Uterus (tissue), 2 donors: ENCODE measurements at regions not wholly inside any gene's neighbourhood (a gene's known extent, or its start where the extent isn't known, plus 50 kb on each side); places are given as distances from the start of the nearest gene placed in this dataset.

Experiments used
- POLR2A ChIP-seq, 2 donors: fragments of 450-650 bp; IDR thresholded peaks; one replicate each; pipeline ENCODE4 v1.6.1; 2016; ENCODE audit warnings: antibody characterized with exemption in 2 of 2, mild to moderate bottlenecking in 1 of 2, moderate library complexity in 1 of 2
- TF ChIP-seq, protein P1 (sequence below), 4 experiments: fragments of 200-600 bp in 2 of 4; fragments of 450-650 bp in 2 of 4; sonication (generic) in 2 of 4; IDR thresholded peaks; one replicate each; pipeline ENCODE4 v1.5.1; 2016 to 2019; ENCODE audit warnings: antibody characterized with exemption in 4 of 4, mild to moderate bottlenecking in 2 of 4, moderate library complexity in 1 of 4

GRCh38 chr3:144098691-144099090 lies 127.1 kb downstream of the DIPK2A start:
- TF ChIP-seq, protein P1, sequence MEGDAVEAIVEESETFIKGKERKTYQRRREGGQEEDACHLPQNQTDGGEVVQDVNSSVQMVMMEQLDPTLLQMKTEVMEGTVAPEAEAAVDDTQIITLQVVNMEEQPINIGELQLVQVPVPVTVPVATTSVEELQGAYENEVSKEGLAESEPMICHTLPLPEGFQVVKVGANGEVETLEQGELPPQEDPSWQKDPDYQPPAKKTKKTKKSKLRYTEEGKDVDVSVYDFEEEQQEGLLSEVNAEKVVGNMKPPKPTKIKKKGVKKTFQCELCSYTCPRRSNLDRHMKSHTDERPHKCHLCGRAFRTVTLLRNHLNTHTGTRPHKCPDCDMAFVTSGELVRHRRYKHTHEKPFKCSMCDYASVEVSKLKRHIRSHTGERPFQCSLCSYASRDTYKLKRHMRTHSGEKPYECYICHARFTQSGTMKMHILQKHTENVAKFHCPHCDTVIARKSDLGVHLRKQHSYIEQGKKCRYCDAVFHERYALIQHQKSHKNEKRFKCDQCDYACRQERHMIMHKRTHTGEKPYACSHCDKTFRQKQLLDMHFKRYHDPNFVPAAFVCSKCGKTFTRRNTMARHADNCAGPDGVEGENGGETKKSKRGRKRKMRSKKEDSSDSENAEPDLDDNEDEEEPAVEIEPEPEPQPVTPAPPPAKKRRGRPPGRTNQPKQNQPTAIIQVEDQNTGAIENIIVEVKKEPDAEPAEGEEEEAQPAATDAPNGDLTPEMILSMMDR (IDR thresholded peaks at IDR 0.05): no peak
- no peak for TF ChIP-seq POLR2A (IDR thresholded peaks at IDR 0.05)
